Activated CD4-positive, alpha-beta T cell treated with anti-CD3 and anti-CD28 coated beads, Interleukin-2, amount 50 U/mL, for 48 hours (primary cell): ENCODE measurements at regions not wholly inside any gene's neighbourhood (a gene's known extent, or its start where the extent isn't known, plus 50 kb on each side); places are given as distances from the start of the nearest gene placed in this dataset.
"Not testable (repeated sequence)": the region's sequence is repeated elsewhere in the genome, so short reads cannot be mapped to it uniquely, and the experiment has no call there.

Experiments
- DNase-seq, 2 experiments: peaks; one replicate each; pipeline ENCODE4 v3.0.0-alpha.2; 2020

DNA sequence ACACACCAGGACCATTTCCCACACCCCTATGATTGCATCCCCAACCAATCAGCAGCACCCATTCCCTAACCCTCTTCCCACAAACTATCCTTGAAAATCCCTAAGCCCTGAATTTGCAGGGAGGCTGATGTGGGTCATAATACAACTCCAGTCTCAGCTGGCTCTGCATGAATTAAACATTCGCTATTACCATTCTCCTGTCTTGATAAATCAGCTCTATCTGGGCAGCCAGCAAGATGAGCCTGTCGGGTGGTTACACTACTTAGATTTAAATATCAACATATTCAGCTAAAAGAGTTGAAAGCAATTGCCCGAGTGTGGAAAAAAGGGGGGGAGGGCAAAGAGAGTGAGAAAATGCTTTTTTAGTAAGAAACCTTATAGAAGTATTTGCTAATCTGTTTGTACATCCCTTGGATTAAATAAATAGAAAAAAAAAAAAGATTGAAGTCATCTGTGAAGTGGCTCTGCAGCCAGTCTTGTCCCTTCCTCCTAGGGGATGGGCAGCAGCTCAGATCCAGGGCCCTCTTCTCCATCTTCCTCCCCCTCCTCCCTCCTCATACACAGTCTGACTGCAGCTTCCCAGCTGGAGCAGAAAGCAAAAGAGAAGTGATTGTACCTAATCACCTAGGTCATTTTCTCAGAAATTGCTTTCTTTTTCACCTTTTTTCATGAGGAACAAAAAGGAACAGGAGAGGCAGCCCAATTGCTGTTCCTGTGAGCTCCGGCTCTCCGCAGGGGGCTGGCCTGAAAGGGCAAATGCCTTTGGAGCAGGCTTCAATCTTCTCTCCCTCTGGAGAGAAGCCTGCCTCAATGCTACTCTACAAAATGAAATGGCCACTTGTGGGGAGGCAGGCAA, 356.6 kb upstream of the SULF2 start:
- no peak for DNase-seq

DNA sequence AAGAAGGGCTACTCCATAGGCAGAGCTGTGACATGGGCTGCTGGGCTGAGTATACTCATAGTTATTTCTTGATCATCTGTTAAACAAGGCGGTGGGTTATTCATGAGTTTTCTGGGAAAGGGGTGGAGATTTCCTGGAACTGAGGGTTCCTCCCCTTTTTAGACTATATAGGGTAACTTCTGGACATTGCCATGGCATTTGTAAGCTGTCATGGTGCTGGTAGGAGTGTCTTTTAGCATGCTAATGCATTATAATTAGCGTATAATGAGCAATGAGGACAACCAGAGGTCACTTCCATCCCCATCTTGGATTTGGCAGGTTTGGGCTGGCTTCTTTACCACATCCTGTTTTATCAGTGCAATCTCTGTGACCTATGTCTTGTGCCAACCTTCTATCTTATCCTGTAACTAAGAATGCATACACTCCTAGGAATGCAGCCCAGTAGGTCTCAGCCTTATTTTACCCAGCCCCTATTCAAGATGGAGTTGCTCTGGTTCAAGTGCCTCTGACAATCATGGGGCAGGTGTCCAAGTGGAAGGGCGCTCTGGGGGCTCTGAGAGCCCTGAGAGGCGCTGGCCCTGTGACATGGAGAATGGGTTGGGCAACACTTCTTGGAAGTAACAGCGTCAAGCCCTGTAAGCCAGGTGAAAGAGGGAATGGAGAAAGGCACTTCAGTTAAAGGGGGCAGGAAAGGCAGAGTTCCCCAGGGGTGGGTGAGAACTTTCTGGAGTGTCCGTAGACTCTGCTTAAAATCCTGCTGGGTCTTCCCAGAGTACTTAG, 354.2 kb upstream of the SULF2 start:
- no peak for DNase-seq

- DNase-seq = no peak
These were observed 347.6 kb upstream of the SULF2 start for GRCh38 chr20:48132834-48133233.

GRCh38 chr20:48131581-48131980, 346.3 kb upstream of the SULF2 start:
- no peak for DNase-seq

- no peak for DNase-seq
These were observed 344.2 kb upstream of the SULF2 start for GRCh38 chr20:48129345-48129942.

DNA sequence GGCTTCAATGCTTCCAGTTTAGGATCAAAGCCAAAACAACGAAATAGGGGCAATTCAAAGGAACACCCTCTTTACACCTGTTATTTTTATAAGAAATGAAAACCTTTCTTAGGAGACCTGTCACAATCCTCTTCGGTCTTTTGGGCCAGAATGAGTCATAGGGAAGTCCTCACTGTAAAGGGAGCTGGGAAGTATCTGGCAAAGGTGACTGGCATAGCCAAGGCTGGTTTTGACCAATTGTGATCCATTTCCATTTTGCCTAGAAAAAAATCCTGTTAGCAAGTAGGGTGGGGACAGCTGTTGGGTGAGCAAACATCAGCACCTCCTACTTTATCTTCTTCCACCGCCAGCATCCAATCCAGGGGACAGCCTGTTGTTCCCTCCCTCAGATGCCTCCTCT, 343.2 kb upstream of the SULF2 start:
- no peak for DNase-seq

DNA sequence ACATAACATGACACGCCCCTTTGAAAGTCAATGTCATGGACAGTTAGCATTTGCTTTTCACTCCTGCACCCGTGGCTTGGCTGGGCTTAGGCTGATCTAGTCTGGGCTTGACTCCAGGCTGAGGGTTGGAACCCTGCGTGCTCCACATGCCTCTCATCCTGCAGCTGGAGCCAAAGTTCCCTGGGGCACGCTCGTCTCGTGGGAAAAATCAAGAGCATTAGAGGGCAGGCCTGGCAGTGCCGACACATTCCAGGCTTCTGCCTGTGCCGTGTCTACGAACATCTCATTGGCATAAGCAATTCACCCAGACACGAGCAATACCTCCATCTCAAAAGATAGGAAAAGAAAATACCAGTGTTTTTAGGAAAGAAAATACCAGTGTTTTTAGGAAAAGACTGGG, 342.7 kb upstream of the SULF2 start:
- DNase-seq = not testable (repeated sequence)

DNA sequence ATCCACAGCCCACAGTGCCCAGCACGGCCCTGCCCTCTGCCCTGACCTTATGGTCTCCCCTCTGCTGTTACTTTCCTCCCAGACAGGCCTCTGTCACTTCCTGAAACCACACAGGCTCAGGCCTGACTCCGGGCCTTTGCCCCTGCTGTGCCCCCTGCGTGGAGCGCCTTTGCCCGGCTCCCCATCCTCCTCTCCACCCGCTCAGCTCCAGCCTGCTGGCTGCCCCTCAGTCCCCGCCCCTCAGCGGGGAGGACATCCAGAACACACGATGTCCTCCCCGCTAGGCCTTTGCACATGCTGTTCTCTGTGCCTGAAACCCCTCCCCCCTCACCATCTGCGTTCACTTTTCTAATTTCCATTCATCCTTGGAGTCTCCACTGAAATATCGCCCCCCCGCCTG, 341.9 kb upstream of the SULF2 start:
- DNase-seq = not testable (repeated sequence)

GRCh38 chr20:48126227-48126740, 341.0 kb upstream of the SULF2 start:
- no peak for DNase-seq

DNA sequence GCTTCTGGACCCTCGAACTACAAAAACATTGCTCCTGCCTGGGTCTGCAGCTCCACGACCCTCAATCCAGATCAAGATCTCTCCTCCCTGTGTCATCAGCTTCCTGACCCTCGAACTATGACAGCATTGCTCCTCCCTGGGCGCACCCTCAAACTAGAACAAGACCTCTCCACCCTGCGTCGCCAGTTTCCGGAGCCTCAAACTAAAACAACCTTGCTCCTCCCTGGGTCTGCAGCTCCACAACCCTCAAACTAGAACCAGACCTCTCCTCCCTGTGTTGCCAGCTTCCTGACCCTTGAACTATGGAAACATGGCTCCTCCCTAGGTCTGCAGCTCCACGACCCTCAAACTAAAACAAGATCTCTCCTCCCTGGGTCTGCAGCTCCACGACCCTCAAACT, 339.7 kb upstream of the SULF2 start:
- no peak for DNase-seq

GRCh38 chr20:48124181-48124782, 339.0 kb upstream of the SULF2 start:
- DNase-seq = no peak

DNA sequence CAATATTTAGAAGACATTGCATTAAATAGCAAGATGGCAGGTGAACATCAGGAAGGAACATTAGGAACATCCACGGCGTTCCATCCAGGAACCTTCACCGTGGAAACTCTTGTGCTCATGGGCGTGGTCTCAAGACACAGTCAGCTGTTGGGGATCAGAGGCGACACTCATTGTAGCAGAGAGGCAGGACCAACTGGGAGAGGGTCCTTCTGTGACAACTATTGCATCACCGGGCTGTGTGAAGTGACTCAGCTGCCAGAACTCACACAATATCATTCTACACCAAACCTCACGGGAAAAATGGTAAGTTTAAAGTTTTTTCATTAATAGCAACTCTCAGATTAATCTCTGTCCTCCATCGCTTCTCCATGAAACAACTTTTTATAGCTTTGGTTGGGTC, 334.8 kb upstream of the SULF2 start:
- DNase-seq = no peak

- not testable (repeated sequence) for DNase-seq
These were observed 334.1 kb upstream of the SULF2 start for GRCh38 chr20:48119389-48119788.

DNA sequence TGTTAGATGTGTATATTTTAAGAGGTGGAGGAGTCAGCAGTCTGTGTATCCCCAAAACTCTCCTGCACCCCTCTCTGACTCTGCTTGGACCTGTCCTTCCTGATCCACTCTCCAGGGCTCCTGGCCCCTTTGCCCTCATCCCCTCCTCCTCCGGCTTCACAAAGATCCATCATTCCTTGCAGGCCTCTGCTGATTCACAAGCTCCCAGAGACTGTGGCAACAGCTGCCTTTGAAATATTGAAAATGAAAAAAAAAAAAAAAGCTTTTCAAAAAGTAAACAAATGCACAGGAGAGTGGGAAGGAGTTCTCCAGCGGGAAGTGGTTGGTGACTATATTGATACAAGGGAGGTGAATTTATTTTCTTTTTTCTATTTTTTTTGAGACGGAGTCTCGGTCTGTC, 330.2 kb upstream of the SULF2 start:
- DNase-seq = no peak

GRCh38 chr20:48107560-48107959, 322.3 kb upstream of the SULF2 start:
- DNase-seq = no peak

DNA sequence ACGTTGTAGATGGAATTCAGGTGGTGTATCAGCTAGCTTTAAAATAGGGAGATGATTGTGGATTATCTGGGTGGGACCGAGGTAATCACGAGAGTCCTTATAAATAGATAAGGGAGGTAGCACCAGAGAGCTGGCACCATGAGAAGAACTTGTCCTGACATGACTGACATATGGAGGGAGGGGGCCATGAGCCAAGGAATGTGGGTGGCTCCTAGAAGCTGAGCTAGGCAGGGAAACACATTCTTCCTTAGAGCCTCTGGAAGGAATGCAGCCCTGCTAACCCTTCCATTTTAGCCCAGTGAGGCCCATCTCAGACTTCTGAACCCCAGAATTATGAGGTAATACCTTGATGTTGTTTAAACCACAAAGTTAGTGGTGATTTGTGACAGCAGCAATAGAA, 321.1 kb upstream of the SULF2 start:
- no peak for DNase-seq

DNA sequence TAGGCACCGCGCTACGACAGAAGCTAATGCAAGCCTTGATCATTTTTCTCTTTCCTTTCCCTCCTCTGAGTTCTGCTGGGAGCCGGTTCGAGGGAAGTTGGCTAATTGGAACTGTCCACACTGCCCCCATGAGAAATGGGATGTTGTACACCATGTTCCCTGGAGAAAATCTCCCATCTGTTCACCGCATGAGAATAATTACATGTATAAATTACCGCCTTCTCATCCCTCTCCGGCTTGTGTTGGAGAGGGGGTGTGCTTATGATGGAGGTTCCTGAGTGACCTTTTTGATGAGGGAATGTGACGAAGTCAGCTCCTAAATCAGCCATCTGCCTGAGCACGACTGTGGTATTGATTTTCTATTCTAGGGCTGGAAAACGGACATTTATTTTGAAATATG, 320.2 kb upstream of the SULF2 start:
- no peak for DNase-seq

- no peak for DNase-seq
These were observed 317.8 kb upstream of the SULF2 start for GRCh38 chr20:48102931-48103660.

GRCh38 chr20:48102076-48102787, 317.0 kb upstream of the SULF2 start:
- DNase-seq = no peak

DNA sequence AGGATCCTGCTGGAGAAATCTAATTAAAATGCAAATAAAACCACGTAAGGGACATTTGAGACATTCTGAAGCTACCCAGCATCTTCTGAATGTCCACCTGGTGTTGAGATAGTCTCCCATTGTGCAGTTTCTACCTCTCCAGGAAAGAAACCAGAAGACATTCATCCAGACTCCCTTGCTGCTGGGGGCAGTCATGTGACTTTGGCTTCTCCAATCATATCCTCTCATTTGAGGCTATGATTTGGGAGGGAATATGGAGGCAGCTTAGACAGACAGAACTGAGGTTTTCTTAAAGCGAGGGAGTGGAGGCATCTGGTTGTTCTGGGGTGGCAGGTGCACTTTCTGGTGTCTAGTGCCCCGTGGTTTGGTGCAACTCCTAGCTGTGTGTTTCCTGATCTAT, 315.2 kb upstream of the SULF2 start:
- DNase-seq = no peak

- no peak for DNase-seq
These were observed 313.6 kb upstream of the SULF2 start for GRCh38 chr20:48098866-48099265.

GRCh38 chr20:48098099-48098498, 312.8 kb upstream of the SULF2 start:
- no peak for DNase-seq
